ENCODE measurements at regions not wholly inside any gene's neighbourhood (a gene's known extent, or its start where the extent isn't known, plus 50 kb on each side); places are given as distances from the start of the nearest gene placed in this dataset.

DNA sequence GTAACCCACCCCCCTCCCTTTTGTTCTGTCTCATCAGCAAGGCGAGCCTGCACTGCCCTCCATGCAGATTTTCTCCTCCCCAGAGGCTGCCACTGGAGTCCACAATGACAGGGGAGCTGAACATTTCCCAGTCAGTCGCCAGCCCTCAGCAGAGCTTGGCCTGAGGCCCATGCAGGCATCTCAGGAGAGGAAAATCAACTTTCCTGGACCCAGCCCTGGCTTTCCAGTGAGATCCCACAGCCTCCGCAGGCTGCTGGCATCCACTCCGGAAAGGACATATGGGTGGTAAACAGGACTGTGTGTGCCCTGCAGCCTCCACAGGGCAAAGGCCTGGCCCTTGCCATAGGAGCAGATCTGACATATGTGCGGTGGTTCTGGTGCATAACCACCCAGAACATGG lies 253.8 kb downstream of the TNS1 start:
- Mint-ChIP-seq H3K9me3 (no peaks in the 10 kb centered on the region), H3K36me3 (no peaks in the 10 kb centered on the region), H3K4me1 (no peaks in the 10 kb centered on the region), H3K27ac (peak overlapping the region in 1 of 6 donors; percentile 34), H3K4me3 (no peak overlapping the region), H3K27me3 (ENCODE audit: low read depth in 3 of 3) (peaks cover 0 to 6% (median 6%) of the 10 kb centered on the region in 3 donors)
- no peak for DNase-seq

- no peak for DNase-seq
- H3K4me3 Mint-ChIP-seq = no peak overlapping the region
- no peaks in the 10 kb centered on the region for H3K4me1 Mint-ChIP-seq
- H3K27ac Mint-ChIP-seq = no peak overlapping the region
- H3K9me3 Mint-ChIP-seq = no peaks in the 10 kb centered on the region
- H3K36me3 Mint-ChIP-seq = no peaks in the 10 kb centered on the region
- H3K27me3 Mint-ChIP-seq (ENCODE audit: low read depth in 3 of 3) = peaks cover 0 to 6% (median 4%) of the 10 kb centered on the region in 3 donors
Observed at GRCh38 chr2:217746808-217747207, 256.0 kb downstream of the TNS1 start.

DNA sequence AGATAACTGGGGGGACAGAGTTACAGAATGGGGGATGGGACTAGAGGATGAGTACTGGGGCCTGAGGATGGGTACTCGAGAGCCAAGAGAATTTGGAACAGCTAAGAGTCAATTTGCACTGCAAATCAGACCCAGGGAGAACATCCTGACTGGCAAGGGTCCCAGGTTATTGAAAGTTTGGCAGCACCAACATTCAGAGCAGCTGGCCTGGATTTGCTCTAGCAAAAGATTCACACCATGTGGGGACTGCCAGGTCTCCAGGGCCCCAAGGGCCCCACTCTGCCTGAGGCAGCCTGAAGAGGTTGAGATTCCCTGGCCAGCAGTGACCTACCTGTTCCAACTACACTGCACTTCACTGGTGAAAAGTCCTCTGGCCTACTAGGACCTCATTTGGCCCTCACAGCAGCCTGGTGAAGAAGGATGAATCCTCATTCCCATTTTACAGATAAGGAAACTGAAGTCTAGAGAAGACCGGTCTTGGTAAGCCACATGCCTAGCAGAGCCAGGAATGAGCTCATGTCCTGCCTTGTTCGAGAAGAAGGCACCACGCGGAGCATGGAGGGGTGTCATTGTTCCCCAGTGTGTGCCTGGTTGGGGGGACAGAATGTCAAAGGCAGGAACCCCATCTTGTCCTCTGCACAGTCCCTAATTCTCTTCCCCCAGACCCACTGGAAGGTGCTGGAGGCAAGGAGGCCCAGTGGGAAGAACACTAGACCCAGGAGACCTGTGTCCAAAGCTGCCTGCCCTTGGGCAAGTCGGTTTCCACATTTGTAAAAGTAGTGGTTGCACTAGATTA lies 258.6 kb downstream of the TNS1 start:
- Mint-ChIP-seq H3K27ac (no peak overlapping the region), H3K36me3 (no peaks in the 10 kb centered on the region), H3K9me3 (no peaks in the 10 kb centered on the region), H3K4me1 (no peaks in the 10 kb centered on the region), H3K4me3 (no peak overlapping the region), H3K27me3 (ENCODE audit: low read depth in 3 of 3) (peaks cover 0 to 8% (median 2%) of the 10 kb centered on the region in 3 donors)
- DNase-seq = no peak

DNA sequence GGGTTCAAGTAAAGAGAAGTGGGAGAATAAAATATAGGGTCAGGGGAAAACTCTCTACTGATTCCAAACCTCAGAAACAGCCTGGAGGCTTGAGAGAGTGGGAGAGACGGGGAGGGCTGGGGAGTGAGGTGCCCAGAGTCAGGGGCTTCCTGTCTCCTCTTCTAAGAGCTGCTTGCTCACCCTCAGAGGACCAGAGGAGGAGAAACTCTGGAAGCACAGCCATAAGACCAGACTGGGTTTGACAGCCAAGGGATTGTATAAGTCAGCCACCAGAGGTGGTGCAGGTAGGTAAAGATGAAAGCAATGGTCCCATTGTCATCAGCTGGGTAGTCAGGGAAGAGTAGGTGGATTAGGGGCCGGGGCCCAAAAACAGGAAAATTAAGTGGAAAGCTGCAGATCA lies 259.4 kb downstream of the TNS1 start:
- peaks cover 0 to 8% (median 2%) of the 10 kb centered on the region in 3 donors for H3K27me3 Mint-ChIP-seq (ENCODE audit: low read depth in 3 of 3)
- no peak for DNase-seq
- no peaks in the 10 kb centered on the region for H3K36me3 Mint-ChIP-seq
- H3K4me3 Mint-ChIP-seq = no peak overlapping the region
- H3K9me3 Mint-ChIP-seq = no peaks in the 10 kb centered on the region
- no peaks in the 10 kb centered on the region for H3K4me1 Mint-ChIP-seq
- H3K27ac Mint-ChIP-seq = no peak overlapping the region

GRCh38 chr2:217742841-217743240 lies 260.0 kb downstream of the TNS1 start:
- no peak for DNase-seq
- H3K9me3 Mint-ChIP-seq = no peaks in the 10 kb centered on the region
- no peak overlapping the region for H3K27ac Mint-ChIP-seq
- no peak overlapping the region for H3K4me3 Mint-ChIP-seq
- peaks cover 0 to 8% (median 0%) of the 10 kb centered on the region in 3 donors for H3K27me3 Mint-ChIP-seq (ENCODE audit: low read depth in 3 of 3)
- no peaks in the 10 kb centered on the region for H3K4me1 Mint-ChIP-seq
- no peaks in the 10 kb centered on the region for H3K36me3 Mint-ChIP-seq

DNA sequence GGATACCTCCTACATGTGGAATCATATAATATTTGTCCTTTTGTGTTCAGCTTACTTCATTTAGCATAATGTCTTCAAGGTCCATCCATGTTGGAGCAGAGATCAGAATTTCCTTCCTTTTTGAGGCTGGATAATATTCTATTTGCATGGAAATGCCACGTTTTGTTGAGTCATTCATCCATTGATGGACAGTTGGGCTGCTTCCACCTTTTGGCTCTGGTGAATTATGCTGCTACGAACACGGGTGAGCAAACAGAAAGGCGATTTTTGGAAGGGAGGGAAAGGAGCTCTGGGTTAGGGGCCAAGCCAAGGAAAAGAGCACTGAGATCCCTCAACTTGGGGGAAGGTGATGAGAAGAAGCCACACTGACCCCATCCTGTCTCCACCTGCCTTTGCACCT lies 260.5 kb downstream of the TNS1 start:
- peaks cover 0 to 8% (median 0%) of the 10 kb centered on the region in 3 donors for H3K27me3 Mint-ChIP-seq (ENCODE audit: low read depth in 3 of 3)
- no peaks in the 10 kb centered on the region for H3K9me3 Mint-ChIP-seq
- no peaks in the 10 kb centered on the region for H3K36me3 Mint-ChIP-seq
- DNase-seq = no peak
- H3K4me1 Mint-ChIP-seq = no peaks in the 10 kb centered on the region
- H3K27ac Mint-ChIP-seq = no peak overlapping the region
- no peak overlapping the region for H3K4me3 Mint-ChIP-seq

GRCh38 chr2:217741381-217741955 lies 261.3 kb downstream of the TNS1 start:
- H3K4me1 Mint-ChIP-seq = no peaks in the 10 kb centered on the region
- no peak for DNase-seq
- H3K36me3 Mint-ChIP-seq = no peaks in the 10 kb centered on the region
- no peak overlapping the region for H3K4me3 Mint-ChIP-seq
- H3K27ac Mint-ChIP-seq = no peak overlapping the region
- no peaks in the 10 kb centered on the region for H3K9me3 Mint-ChIP-seq
- peaks cover 0 to 8% (median 0%) of the 10 kb centered on the region in 3 donors for H3K27me3 Mint-ChIP-seq (ENCODE audit: low read depth in 3 of 3)

DNA sequence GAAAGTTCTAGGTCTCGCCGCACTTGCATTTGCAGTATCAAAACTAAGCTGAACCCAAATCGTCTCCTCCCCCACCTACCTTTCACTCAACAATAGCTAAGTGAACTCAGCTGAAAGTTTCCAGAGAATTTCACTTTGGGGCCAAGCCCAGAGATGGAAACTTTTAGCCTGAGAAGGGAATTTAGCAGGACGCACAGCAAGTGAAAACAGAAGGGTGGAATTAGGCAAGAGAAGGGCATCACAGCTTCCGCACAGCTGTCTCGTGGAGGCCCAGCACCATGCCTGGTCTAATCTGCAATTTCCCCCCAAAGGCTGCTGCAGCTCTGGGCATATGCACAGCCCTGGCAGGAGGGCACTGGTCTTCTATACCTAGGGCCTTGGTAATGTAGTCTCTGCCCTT lies 262.0 kb downstream of the TNS1 start:
- Mint-ChIP-seq H3K4me3 (no peak overlapping the region), H3K27ac (no peak overlapping the region), H3K4me1 (no peaks in the 10 kb centered on the region), H3K27me3 (ENCODE audit: low read depth in 3 of 3) (peaks cover 0 to 8% (median 0%) of the 10 kb centered on the region in 3 donors), H3K36me3 (no peaks in the 10 kb centered on the region), H3K9me3 (no peaks in the 10 kb centered on the region)
- no peak for DNase-seq

GRCh38 chr2:217740178-217740577 lies 262.6 kb downstream of the TNS1 start:
- Mint-ChIP-seq H3K36me3 (no peaks in the 10 kb centered on the region), H3K4me1 (no peaks in the 10 kb centered on the region), H3K4me3 (no peak overlapping the region), H3K27ac (peak overlapping the region in 1 of 6 donors; percentile 47), H3K9me3 (no peaks in the 10 kb centered on the region), H3K27me3 (ENCODE audit: low read depth in 3 of 3) (peaks cover 0 to 8% (median 2%) of the 10 kb centered on the region in 3 donors)
- DNase-seq = no peak

GRCh38 chr2:217739741-217740140 lies 263.1 kb downstream of the TNS1 start:
- no peaks in the 10 kb centered on the region for H3K4me1 Mint-ChIP-seq
- H3K9me3 Mint-ChIP-seq = no peaks in the 10 kb centered on the region
- no peak for DNase-seq
- no peak overlapping the region for H3K4me3 Mint-ChIP-seq
- H3K27ac Mint-ChIP-seq = no peak overlapping the region
- no peaks in the 10 kb centered on the region for H3K36me3 Mint-ChIP-seq
- H3K27me3 Mint-ChIP-seq (ENCODE audit: low read depth in 3 of 3) = peaks cover 0 to 8% (median 2%) of the 10 kb centered on the region in 3 donors

- no peaks in the 10 kb centered on the region for H3K9me3 Mint-ChIP-seq
- no peak for DNase-seq
Observed at GRCh38 chr2:217738061-217738460, 264.7 kb downstream of the TNS1 start.

DNA sequence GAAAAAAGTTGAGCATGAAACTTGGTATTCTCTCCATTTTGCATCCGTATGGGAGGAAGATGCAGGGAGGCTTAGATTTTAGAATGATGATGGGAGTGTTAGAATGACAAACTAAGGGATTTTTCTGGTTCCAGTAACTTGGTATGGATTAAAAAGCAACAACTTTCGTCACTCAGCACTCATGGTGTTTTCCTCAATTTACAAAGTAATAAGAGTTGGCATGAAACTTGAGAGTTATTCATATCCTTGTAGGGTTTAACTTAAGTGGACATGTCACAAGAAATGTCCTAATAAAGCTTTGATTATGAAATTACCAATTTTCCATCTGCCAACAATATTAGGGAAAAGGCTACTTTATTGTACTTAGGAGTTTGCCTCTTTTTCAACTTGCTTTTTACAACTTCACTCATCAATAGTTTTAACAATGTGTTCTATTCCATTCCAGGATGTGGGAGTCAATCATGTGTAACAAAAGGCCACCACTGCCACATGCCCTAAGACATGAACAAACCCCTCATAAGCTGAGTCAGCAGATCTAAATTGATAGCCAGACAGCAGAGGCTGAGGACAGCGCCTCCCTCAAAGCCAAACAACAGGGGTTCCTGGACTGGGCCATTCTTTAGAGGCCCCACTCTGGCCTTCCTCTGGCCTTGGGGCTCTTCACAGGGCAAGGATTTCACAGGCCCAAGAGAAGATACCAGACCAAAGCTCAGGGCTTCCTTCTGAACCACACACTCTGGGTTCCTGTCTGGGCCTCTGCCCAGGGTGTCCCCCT lies 265.8 kb downstream of the TNS1 start:
- Mint-ChIP-seq H3K4me3 (no peak overlapping the region), H3K27me3 (ENCODE audit: low read depth in 3 of 3) (peaks cover 4% of the 10 kb centered on the region in 3 donors), H3K27ac (no peak overlapping the region), H3K36me3 (no peaks in the 10 kb centered on the region), H3K9me3 (no peaks in the 10 kb centered on the region), H3K4me1 (no peaks in the 10 kb centered on the region)
- no peak for DNase-seq

More at GRCh38 chr2:217738061-217738460, 264.7 kb downstream of the TNS1 start:
- peaks cover 4 to 8% (median 4%) of the 10 kb centered on the region in 3 donors for H3K27me3 Mint-ChIP-seq (ENCODE audit: low read depth in 3 of 3)
- H3K4me3 Mint-ChIP-seq = no peak overlapping the region
- no peaks in the 10 kb centered on the region for H3K4me1 Mint-ChIP-seq
- H3K27ac Mint-ChIP-seq = no peak overlapping the region
- no peaks in the 10 kb centered on the region for H3K36me3 Mint-ChIP-seq

GRCh38 chr2:217735899-217736298 lies 266.9 kb downstream of the TNS1 start:
- peaks cover 4 to 5% (median 4%) of the 10 kb centered on the region in 3 donors for H3K27me3 Mint-ChIP-seq (ENCODE audit: low read depth in 3 of 3)
- no peaks in the 10 kb centered on the region for H3K4me1 Mint-ChIP-seq
- H3K36me3 Mint-ChIP-seq = no peaks in the 10 kb centered on the region
- no peak for DNase-seq
- no peaks in the 10 kb centered on the region for H3K9me3 Mint-ChIP-seq
- H3K27ac Mint-ChIP-seq = no peak overlapping the region
- H3K4me3 Mint-ChIP-seq = no peak overlapping the region

- no peaks in the 10 kb centered on the region for H3K36me3 Mint-ChIP-seq
- H3K27ac Mint-ChIP-seq = no peak overlapping the region
- no peak overlapping the region for H3K4me3 Mint-ChIP-seq
- no peak for DNase-seq
- no peaks in the 10 kb centered on the region for H3K9me3 Mint-ChIP-seq
- H3K4me1 Mint-ChIP-seq = no peaks in the 10 kb centered on the region
- peaks cover 4 to 5% (median 4%) of the 10 kb centered on the region in 3 donors for H3K27me3 Mint-ChIP-seq (ENCODE audit: low read depth in 3 of 3)
Observed at GRCh38 chr2:217735034-217735433, 267.8 kb downstream of the TNS1 start.
